ENCODE measurements at regions not wholly inside any gene's neighbourhood (a gene's known extent, or its start where the extent isn't known, plus 50 kb on each side); places are given as distances from the start of the nearest gene placed in this dataset.

DNA sequence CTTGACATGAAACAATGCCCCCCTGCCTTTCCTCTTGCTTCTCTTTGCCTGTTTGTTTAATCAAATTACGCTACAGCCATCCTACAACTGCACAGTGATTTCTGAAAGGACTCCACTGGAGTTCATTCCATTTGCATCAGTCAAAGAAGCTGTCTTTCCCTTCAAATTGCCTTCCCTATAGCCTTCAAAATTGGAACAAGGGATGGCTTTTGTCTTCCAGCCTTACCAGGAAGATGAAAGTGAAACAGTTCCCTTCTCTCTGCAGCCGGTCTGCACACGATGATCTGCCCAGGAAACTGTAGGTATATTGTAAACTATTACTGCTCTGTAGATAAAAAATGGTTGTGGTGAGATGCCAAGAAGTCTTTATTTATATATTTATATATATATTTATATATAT is 65.6 kb upstream of the ETS2 start:
- no peak for DNase-seq (ENCODE audit: low read depth)

DNA sequence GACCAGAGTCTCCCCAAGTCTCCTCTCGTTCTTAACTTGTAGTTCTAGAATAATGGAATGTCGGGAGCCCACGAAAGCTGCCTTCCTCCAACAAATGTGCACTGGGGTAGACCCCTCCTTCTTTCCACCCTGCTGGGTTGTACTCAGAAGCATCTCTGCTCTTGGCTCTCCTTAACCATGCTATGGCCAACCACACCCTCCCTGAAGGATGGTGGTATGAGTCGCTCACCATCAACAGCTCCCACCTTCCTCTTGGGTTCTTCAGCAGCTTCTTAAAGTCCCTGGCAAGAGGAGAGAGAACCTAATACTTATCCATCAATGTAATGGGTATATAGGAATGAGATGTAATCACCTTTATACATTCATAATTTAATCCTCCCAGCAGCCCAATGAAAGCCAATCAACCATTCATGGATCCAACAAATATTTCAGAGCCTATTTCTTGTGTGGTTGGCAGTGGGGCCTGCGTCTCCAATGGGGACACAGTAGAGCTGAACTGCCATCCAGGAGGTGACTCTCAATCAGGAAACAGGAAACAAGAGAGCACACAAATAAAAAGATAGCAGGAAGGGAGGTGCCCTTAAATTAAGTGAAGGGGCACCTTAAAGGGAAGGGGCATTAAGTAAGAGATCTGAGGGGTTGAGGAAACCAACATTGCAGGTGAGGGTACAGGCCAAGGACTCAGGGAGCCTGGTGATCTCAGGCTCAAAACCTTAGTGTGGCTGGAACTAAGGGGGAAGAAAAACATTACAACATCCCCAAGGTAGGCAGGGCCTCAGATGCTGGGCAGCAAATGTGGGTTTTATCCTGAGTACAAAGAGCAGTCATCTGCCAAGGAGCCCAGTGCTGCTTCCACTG is 64.4 kb upstream of the ETS2 start:
- no peak for DNase-seq (ENCODE audit: low read depth)

DNA sequence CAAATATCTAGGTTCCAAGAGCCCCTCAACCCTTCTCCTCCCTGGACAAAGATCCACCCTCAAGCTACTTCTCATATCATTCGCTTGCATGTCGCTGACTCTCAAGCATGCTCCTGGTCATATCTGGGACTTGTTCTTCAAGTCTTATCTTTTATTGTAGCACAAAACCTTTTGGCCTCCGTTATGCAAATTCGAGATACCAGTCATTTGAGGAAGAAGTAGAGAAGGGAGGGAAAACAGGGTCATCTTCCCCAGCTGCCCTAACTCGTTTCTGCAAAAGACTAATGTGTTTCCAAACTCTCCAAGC is 63.8 kb upstream of the ETS2 start:
- DNase-seq (ENCODE audit: low read depth): no peak

DNA sequence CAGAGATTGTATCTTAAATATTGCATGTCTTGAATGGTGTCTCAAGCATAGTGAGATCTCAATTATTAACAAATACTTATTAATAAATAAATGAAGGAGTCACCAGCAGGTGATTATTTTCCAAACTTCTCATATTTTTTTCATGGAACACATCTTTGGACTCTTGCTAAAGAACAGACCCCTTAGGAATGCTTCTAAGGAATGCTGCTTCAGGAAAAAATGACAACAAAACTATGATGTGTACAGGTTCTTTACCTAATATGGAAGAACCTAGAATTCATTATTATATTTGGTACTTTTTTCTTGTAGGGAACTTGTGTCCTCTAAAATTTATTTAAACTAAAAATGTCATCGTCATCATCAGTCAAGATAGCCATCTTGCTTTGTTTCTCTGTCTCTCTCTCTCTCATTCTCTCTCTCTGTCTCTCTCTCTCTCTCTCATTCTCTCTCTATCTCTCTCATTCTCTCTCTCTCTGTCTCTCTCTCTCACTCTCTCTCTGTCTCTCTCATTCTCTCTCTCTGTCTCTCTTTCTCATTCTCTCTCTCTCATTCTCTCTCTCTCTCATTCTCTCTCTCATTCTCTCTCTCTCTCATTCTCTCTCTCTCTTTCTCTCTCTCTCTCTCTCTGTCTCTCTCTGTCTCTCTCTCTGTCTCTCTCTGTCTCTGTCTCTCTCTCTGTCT is 63.0 kb upstream of the ETS2 start:
- no peak for DNase-seq (ENCODE audit: low read depth)

DNA sequence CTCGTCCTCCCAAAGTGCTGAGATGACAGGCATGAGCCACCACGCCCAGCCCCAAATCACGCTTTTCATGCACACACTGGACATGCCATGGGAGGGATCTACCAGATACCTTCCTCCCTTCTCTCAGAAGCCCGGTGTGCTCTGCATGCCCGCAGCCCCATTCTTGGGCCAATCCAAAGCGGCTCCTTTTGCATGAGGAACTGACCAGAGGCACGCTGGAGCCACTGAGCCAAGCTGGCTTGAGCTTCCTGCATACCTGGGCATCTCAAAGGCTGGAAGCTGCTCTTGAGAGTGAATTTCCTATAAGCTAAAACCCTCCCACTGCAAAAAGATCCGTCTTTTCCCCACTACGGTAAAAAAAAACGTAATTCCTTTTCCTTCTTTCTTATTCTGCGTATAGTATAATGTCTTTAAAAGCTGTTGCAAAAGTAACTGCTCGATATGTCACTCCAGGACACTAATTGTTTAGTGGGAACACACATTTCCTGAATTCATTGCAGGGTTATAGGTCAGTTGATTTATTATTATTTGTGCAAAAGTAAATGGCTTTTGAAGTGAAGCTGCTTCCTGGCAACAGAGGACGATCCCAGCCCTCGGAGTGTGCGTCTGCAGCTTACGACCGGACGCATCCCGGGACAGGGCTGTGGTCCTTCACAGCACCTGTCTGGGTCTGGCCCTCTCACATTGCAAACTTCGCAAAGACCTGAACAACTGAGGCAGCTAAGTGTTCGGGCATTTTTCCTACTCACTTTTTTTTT is 61.8 kb upstream of the ETS2 start:
- no peak for DNase-seq (ENCODE audit: low read depth)

DNA sequence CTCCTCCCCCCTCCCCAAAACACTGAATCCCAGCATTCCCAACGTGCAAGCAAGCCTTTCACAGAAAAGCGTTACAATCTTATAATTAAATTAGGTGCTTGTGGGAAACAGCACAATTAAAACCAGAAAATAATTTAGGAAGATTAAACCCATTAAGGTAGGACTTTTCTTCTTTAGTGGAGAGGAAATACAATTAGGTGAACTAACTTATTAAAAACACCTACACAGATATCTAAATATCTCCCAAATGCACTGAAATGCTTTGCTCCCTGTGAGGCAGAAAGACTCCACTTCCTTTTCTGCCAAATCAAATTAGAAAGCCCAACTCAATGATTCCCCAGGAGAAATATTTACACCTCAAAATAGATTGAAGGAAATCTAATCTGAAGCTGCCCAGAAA is 60.9 kb upstream of the ETS2 start:
- DNase-seq (ENCODE audit: low read depth): no peak

DNA sequence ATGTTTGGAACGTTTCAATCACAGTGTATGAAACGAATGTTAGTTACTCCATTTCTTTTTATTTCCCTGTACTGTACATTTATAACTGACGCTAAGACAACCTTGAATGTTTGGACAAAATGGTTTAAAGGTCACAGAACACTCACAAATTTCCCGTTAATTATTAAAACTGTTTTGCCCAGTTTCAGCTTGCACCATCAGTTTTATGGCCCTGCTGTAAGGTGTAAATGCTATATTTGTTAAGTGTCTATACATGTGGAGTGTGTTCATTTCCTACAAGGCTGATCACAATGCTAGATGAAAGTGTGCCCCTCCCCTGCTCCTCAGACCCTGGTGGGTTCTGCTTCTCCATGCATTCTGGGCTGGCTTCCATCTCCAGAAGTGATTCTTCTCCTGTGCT is 57.9 kb upstream of the ETS2 start:
- no peak for DNase-seq (ENCODE audit: low read depth)

DNA sequence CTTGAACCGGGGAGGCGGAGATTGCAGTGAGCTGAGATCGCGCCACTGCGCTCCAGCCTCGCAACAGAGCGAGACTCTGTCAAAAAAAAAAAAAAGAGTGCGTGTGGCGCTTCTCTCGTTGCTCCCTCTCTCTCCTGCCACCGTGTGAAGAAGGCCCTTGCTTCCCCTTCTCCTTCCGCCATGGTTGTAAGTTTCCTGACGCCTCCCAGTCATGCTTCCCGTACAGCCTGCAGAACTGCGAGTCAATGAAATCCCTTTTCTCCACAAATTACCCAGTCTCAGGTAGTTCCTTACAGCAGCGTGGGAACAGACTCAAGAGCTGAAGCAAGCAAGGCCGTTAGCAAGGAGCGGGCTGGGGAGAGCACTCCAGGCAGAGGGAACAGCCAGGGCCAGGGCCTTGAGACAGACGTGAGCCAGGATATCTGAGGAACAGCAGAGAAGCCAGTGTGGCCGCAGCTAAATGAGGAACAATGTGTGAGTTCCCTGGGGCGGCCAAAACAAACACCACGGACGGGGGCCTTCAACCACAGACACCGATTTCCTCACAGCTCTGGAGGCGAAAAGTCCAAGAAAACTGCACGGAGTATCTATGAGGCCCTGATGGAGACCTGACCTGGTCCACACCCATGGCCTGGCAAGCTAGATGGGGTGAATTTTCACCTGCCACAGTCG is 54.2 kb upstream of the ETS2 start:
- no peak for DNase-seq (ENCODE audit: low read depth)

DNA sequence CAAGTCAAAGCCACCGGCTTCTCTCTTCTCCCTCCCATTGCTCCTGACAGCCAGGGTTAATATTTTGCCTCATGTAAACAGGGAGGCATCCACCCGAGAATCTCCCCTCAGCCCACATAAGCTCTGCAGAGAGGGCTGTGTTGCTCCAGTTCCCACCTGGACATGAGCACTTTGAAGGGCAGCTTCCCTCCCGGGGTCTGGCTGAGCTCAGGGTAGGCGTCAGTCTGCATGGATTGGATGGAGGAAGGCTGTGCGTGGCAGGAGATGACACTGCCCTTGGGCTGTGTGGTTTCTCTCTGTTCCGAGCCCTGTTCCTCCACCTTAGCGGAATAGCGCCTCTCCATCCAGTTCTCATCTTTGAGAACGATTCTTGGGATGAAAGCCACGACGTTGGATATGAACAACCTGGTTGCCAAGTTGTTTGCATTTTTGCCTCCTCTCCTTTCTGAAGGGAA is 53.7 kb upstream of the ETS2 start:
- no peak for DNase-seq (ENCODE audit: low read depth)

DNA sequence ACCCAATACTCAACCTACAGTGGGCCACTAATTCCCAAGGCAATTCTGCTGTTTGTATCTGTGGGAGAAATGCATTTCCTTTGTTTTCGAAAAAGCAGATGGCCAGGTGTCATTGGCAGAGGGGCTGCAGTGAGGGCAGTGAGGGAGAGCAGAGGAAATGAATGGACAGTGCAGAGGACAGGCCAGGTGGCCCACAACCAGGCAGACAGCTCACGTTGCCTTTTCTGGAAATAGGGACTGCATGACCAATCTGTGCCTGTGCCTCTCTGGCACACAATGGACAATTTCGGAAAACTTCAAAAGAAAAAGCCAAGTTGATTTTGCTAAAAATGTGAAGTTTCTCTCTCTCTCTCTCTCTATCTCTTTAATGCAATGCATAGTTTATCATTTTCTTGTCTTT is 52.6 kb upstream of the ETS2 start:
- DNase-seq (ENCODE audit: low read depth): no peak

DNA sequence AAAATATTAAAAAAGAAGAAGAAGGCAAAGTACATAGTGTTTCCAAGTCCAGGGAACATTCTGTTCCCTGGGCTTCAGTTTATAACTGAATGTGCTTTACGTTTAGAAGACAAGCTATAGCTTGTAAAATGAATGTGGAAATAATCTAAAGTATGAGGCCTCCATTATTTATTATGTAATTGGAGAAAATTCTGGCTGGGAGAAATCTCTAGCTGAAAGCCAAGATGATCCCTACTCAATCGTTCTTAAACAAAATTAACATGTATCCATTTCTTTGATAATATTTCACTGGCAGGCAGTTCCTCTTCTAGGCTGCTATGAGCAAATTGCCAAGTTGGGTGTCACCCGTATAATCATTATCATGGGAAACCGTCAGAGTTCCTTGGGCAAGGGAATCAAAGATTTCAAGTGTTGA is 52.2 kb upstream of the ETS2 start:
- DNase-seq (ENCODE audit: low read depth): no peak

Measured in LHCN-M2 (cell line).